DOHH2 (cell line): ENCODE measurements at regions not wholly inside any gene's neighbourhood (a gene's known extent, or its start where the extent isn't known, plus 50 kb on each side); places are given as distances from the start of the nearest gene placed in this dataset.

Experiments
- H3F3A ChIP-seq: fragments of 200-600 bp; sonication (generic), shearing (Covaris generic); 2 replicates; pipeline ENCODE4 v1.6.0; 2016; ENCODE audit warnings: antibody characterized with exemption, mild to moderate bottlenecking; ENCODE audit not compliant: control insufficient read depth, insufficient read depth
- H3K27ac ChIP-seq: fragments of 200-600 bp; sonication (generic); 2 replicates; pipeline ENCODE4 v1.5.1; 2014; ENCODE audit warnings: low read depth, mild to moderate bottlenecking, low read length, moderate library complexity
- H3K27me3 ChIP-seq: fragments of 200-600 bp; sonication (generic); 2 replicates; pipeline ENCODE4 v1.6.1; 2014; ENCODE audit warnings: mild to moderate bottlenecking, low read length, mixed read lengths; ENCODE audit not compliant: control insufficient read depth
- H3K36me3 ChIP-seq: fragments of 200-600 bp; sonication (generic); 2 replicates; pipeline ENCODE4 v1.6.1; 2014; ENCODE audit warnings: mild to moderate bottlenecking, low read length, moderate library complexity, mixed read lengths; ENCODE audit not compliant: control insufficient read depth
- H3K4me1 ChIP-seq: fragments of 200-600 bp; sonication (generic); 2 replicates; pipeline ENCODE4 v1.6.1; 2014; ENCODE audit warnings: mild to moderate bottlenecking, low read length, mixed read lengths; ENCODE audit not compliant: control insufficient read depth
- H3K4me2 ChIP-seq: fragments of 200-600 bp; sonication (generic); 2 replicates; pipeline ENCODE4 v1.6.0; 2014; ENCODE audit warnings: mild to moderate bottlenecking, low read length, moderate library complexity
- H3K4me3 ChIP-seq: fragments of 200-600 bp; sonication (generic); 2 replicates; pipeline ENCODE4 v1.5.1; 2014; ENCODE audit warnings: mild to moderate bottlenecking, low read length, mixed read lengths
- H3K79me2 ChIP-seq: fragments of 200-600 bp; sonication (generic); 2 replicates; pipeline ENCODE4 v1.6.1; 2014; ENCODE audit warnings: mild to moderate bottlenecking, low read length, mixed read lengths; ENCODE audit not compliant: control insufficient read depth
- H3K9me2 ChIP-seq: fragments of 200-600 bp; sonication (generic); replicated peaks from 2 replicates; pipeline ENCODE4 v1.6.1; 2014; ENCODE audit warnings: mild to moderate bottlenecking, low read length, mixed read lengths; ENCODE audit not compliant: control insufficient read depth
- H3K9me3 ChIP-seq: fragments of 200-600 bp; sonication (generic); 2 replicates; pipeline ENCODE4 v1.6.1; 2014; ENCODE audit warnings: antibody characterized with exemption, low read length, mixed read lengths; ENCODE audit not compliant: control insufficient read depth, insufficient read depth
- H4K20me1 ChIP-seq: fragments of 200-600 bp; sonication (generic); 2 replicates; pipeline ENCODE4 v1.6.0; 2014; ENCODE audit warnings: low read depth, mild to moderate bottlenecking, antibody characterized with exemption, low read length, moderate library complexity; ENCODE audit not compliant: control insufficient read depth, insufficient read depth
- EZH2phosphoT487 ChIP-seq: fragments of 200-600 bp; sonication (generic); IDR thresholded peaks from 2 replicates; pipeline ENCODE4 v1.6.1; 2017; ENCODE audit warnings: borderline replicate concordance, mild to moderate bottlenecking, antibody characterized with exemption, low read length, moderate library complexity, mixed read lengths
- TF ChIP-seq, protein P1 (sequence below): fragments of 200-600 bp; sonication (generic); IDR thresholded peaks from one replicate; pipeline ENCODE4 v1.5.1; 2014; ENCODE audit warnings: antibody characterized with exemption, mild to moderate bottlenecking, low read depth, low read length; ENCODE audit not compliant: poor library complexity, severe bottlenecking

- H3K36me3 ChIP-seq = no peaks in the 10 kb centered on the region
- no peaks in the 10 kb centered on the region for H3K27me3 ChIP-seq
- H3K79me2 ChIP-seq = no peaks in the 10 kb centered on the region
- no peaks in the 10 kb centered on the region for H3K4me1 ChIP-seq
- TF ChIP-seq EZH2phosphoT487 = no peak
- TF ChIP-seq, protein P1, sequence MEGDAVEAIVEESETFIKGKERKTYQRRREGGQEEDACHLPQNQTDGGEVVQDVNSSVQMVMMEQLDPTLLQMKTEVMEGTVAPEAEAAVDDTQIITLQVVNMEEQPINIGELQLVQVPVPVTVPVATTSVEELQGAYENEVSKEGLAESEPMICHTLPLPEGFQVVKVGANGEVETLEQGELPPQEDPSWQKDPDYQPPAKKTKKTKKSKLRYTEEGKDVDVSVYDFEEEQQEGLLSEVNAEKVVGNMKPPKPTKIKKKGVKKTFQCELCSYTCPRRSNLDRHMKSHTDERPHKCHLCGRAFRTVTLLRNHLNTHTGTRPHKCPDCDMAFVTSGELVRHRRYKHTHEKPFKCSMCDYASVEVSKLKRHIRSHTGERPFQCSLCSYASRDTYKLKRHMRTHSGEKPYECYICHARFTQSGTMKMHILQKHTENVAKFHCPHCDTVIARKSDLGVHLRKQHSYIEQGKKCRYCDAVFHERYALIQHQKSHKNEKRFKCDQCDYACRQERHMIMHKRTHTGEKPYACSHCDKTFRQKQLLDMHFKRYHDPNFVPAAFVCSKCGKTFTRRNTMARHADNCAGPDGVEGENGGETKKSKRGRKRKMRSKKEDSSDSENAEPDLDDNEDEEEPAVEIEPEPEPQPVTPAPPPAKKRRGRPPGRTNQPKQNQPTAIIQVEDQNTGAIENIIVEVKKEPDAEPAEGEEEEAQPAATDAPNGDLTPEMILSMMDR = no peak
- no peak overlapping the region for H3K27ac ChIP-seq
- no peak overlapping the region for H3K4me3 ChIP-seq
- no peak overlapping the region for H3K4me2 ChIP-seq
- no peaks in the 10 kb centered on the region for H3K9me3 ChIP-seq
- H3K9me2 ChIP-seq = no peaks in the 10 kb centered on the region
- no peaks in the 10 kb centered on the region for H4K20me1 ChIP-seq
- H3F3A ChIP-seq = no peaks in the 10 kb centered on the region
Measured at GRCh38 chr12:91538418-91538817, 355.8 kb upstream of the DCN start.

DNA sequence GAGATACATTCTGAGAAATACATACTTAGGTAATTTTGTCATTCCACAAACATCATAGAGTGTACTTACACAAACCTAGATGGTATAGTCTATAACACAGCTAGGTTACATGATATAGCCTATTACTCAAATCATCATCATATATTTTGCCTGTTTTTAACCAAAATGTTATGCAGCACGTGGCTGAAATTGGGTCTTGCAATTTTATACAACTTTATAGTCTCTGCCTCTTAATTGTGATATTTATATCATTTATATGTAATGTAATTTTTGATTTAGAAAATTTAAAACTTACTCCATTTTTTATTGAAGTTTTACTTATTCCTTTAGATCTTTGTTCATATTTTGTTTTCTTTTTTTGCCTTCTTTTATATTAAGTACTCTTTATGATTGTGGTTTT is 350.7 kb upstream of the DCN start:
- no peak overlapping the region for H3K4me2 ChIP-seq
- TF ChIP-seq EZH2phosphoT487 = no peak
- TF ChIP-seq, protein P1 = no peak
- H3F3A ChIP-seq = no peaks in the 10 kb centered on the region
- no peaks in the 10 kb centered on the region for H3K9me3 ChIP-seq
- H3K27ac ChIP-seq = no peak overlapping the region
- no peaks in the 10 kb centered on the region for H3K79me2 ChIP-seq
- no peaks in the 10 kb centered on the region for H3K27me3 ChIP-seq
- no peaks in the 10 kb centered on the region for H4K20me1 ChIP-seq
- no peak overlapping the region for H3K4me3 ChIP-seq
- no peaks in the 10 kb centered on the region for H3K36me3 ChIP-seq
- no peaks in the 10 kb centered on the region for H3K4me1 ChIP-seq
- H3K9me2 ChIP-seq = no peaks in the 10 kb centered on the region

GRCh38 chr12:91529829-91530228 is 347.2 kb upstream of the DCN start:
- no peaks in the 10 kb centered on the region for H3F3A ChIP-seq
- no peaks in the 10 kb centered on the region for H3K79me2 ChIP-seq
- no peak overlapping the region for H3K4me2 ChIP-seq
- no peaks in the 10 kb centered on the region for H3K9me2 ChIP-seq
- no peak overlapping the region for H3K27ac ChIP-seq
- no peaks in the 10 kb centered on the region for H3K9me3 ChIP-seq
- no peaks in the 10 kb centered on the region for H3K27me3 ChIP-seq
- H3K4me1 ChIP-seq = no peaks in the 10 kb centered on the region
- H3K4me3 ChIP-seq = no peak overlapping the region
- TF ChIP-seq, protein P1 = no peak
- TF ChIP-seq EZH2phosphoT487 = no peak
- H4K20me1 ChIP-seq = no peaks in the 10 kb centered on the region
- H3K36me3 ChIP-seq = no peaks in the 10 kb centered on the region

DNA sequence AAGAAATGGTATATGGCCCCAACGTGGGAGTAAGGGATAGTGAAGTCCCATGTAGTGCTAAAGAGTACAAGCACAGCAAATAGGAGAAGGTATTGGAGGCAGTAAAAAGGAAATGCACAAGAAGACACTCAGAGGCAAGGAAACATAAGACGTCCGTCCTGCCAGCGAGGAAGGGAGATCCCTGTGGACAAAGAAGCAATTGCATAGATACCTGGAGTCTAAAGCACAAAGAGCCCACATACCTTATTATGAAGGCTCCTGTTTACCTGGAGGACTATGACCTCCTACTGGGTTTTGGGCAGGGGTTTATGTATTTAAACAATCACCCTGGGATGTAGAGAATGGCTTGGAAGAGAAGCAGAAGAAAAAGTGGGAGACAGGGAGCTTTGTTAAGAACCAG is 341.2 kb upstream of the DCN start:
- H3K4me1 ChIP-seq = no peaks in the 10 kb centered on the region

More for the DNA sequence above, 341.2 kb upstream of the DCN start:
- H3F3A ChIP-seq = no peaks in the 10 kb centered on the region
- no peaks in the 10 kb centered on the region for H3K79me2 ChIP-seq
- no peaks in the 10 kb centered on the region for H3K9me2 ChIP-seq
- no peaks in the 10 kb centered on the region for H3K27me3 ChIP-seq
- no peaks in the 10 kb centered on the region for H3K9me3 ChIP-seq
- H4K20me1 ChIP-seq = no peaks in the 10 kb centered on the region
- H3K4me3 ChIP-seq = no peak overlapping the region
- no peak overlapping the region for H3K4me2 ChIP-seq
- TF ChIP-seq EZH2phosphoT487 = no peak
- TF ChIP-seq, protein P1 = no peak
- no peak overlapping the region for H3K27ac ChIP-seq
- no peaks in the 10 kb centered on the region for H3K36me3 ChIP-seq
